Fibroblast of lung (primary cell): ENCODE measurements at regions not wholly inside any gene's neighbourhood (a gene's known extent, or its start where the extent isn't known, plus 50 kb on each side); places are given as distances from the start of the nearest gene placed in this dataset.

ENCODE experiments used
- DNase-seq, 2 donors: peaks; one replicate each; pipeline versions ENCODE4 v3.0.0 to v3.0.0-alpha.2; 2010; ENCODE audit warnings: low read depth in 2 of 2
- H2AFZ ChIP-seq: 2 replicates; pipeline ENCODE4 v1.5.1; 2012; ENCODE audit warnings: low read length, control low read depth, inconsistent platforms
- H3K27ac ChIP-seq: 2 replicates; pipeline ENCODE4 v1.5.1; 2011; ENCODE audit warnings: low read length, control low read depth; ENCODE audit not compliant: insufficient read depth
- H3K27me3 ChIP-seq: 2 replicates; pipeline ENCODE4 v1.5.1; 2011; ENCODE audit warnings: mild to moderate bottlenecking, low read length; ENCODE audit not compliant: control insufficient read depth, insufficient read depth
- H3K36me3 ChIP-seq: 2 replicates; pipeline ENCODE4 v1.5.1; 2011; ENCODE audit warnings: low read length; ENCODE audit not compliant: control insufficient read depth, insufficient read depth
- H3K4me1 ChIP-seq: 2 replicates; pipeline ENCODE4 v1.5.1; 2011; ENCODE audit warnings: low read length; ENCODE audit not compliant: control insufficient read depth, insufficient read depth; ENCODE audit errors: extremely low read depth
- H3K4me2 ChIP-seq: 2 replicates; pipeline ENCODE4 v1.5.1; 2011; ENCODE audit warnings: low read length, control low read depth; ENCODE audit not compliant: insufficient read depth; ENCODE audit errors: extremely low read depth
- H3K4me3 ChIP-seq, 4 experiments: fragments of 200-600 bp in 1 of 4; sonication (generic) in 1 of 4; replicated peaks in 1 of 4; 2 replicates each; pipeline ENCODE4 v1.5.1; 2011 to 2016; ENCODE audit warnings: low read length in 4 of 4, low read depth in 3 of 4, mild to moderate bottlenecking in 3 of 4, control low read depth in 2 of 4, inconsistent platforms in 1 of 4, mixed read lengths in 1 of 4; ENCODE audit not compliant: insufficient read depth in 1 of 4; ENCODE audit errors: control extremely low read depth in 1 of 4
- H3K79me2 ChIP-seq: 2 replicates; pipeline ENCODE4 v1.5.1; 2012; ENCODE audit warnings: mild to moderate bottlenecking, low read length, inconsistent platforms; ENCODE audit not compliant: control insufficient read depth, insufficient read depth
- H3K9ac ChIP-seq: 2 replicates; pipeline ENCODE4 v1.5.1; 2011; ENCODE audit warnings: mild to moderate bottlenecking, low read length, control low read depth; ENCODE audit not compliant: insufficient read depth
- H3K9me3 ChIP-seq: 2 replicates; pipeline ENCODE4 v1.5.1; 2012; ENCODE audit warnings: low read depth, low read length; ENCODE audit not compliant: control insufficient read depth, insufficient read depth
- H4K20me1 ChIP-seq: 2 replicates; pipeline ENCODE4 v1.5.1; 2011; ENCODE audit warnings: low read length; ENCODE audit not compliant: control insufficient read depth, insufficient read depth; ENCODE audit errors: extremely low read depth
- EZH2 ChIP-seq: IDR thresholded peaks from 2 replicates; pipeline ENCODE4 v1.5.1; 2012; ENCODE audit warnings: low read length, control low read depth, mild to moderate bottlenecking; ENCODE audit errors: missing control alignments
- TF ChIP-seq, protein P1 (sequence below), 2 donors: IDR thresholded peaks in 1 of 2; conservative IDR thresholded peaks in 1 of 2; 1 replicate in 1 of 2; 2 replicates in 1 of 2; pipeline ENCODE4 v1.5.1; 2011 to 2012; ENCODE audit warnings: low read length in 2 of 2, control low read depth in 1 of 2, inconsistent platforms in 1 of 2, low read depth in 1 of 2, mild to moderate bottlenecking in 1 of 2

DNA sequence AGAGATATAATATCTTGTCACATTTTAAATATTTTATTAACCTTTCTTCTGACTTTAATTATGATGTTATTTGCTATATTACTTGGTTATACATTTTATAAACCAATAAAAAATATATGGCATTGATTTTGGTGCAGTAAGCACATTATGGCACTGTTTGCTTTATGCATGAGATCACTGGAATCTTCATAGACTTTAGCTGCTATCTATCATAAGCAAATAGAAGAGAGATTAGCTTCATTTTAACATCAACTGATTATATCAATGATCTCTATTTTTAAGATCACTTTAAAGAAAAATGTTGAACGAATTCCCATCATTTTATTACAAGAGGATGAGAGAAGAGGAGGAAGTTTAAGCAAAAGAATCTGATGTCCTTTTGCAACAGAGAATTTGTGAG lies 58.6 kb upstream of the CDK1 start:
- Histone ChIP-seq H2AFZ (no peak overlapping the region), H3K4me2 (no peak overlapping the region)
- no peak for TF ChIP-seq EZH2
- TF ChIP-seq, protein P1, sequence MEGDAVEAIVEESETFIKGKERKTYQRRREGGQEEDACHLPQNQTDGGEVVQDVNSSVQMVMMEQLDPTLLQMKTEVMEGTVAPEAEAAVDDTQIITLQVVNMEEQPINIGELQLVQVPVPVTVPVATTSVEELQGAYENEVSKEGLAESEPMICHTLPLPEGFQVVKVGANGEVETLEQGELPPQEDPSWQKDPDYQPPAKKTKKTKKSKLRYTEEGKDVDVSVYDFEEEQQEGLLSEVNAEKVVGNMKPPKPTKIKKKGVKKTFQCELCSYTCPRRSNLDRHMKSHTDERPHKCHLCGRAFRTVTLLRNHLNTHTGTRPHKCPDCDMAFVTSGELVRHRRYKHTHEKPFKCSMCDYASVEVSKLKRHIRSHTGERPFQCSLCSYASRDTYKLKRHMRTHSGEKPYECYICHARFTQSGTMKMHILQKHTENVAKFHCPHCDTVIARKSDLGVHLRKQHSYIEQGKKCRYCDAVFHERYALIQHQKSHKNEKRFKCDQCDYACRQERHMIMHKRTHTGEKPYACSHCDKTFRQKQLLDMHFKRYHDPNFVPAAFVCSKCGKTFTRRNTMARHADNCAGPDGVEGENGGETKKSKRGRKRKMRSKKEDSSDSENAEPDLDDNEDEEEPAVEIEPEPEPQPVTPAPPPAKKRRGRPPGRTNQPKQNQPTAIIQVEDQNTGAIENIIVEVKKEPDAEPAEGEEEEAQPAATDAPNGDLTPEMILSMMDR (conservative IDR thresholded peaks at IDR 0.05 in 1 of 2, IDR thresholded peaks at IDR 0.05 in 1 of 2; ENCODE audit: low read depth in 1 of 2, low read length in 2 of 2): no peak

GRCh38 chr10:60718886-60719285 lies 59.4 kb upstream of the CDK1 start:
- Histone ChIP-seq H3K36me3 (no peaks in the 10 kb centered on the region), H4K20me1 (no peaks in the 10 kb centered on the region), H3K79me2 (no peaks in the 10 kb centered on the region), H3K27ac (no peak overlapping the region), H3K27me3 (no peaks in the 10 kb centered on the region), H3K4me1 (no peaks in the 10 kb centered on the region), H3K9me3 (no peaks in the 10 kb centered on the region), H2AFZ (no peak overlapping the region), H3K4me2 (no peak overlapping the region), H3K4me3 (no peak overlapping the region), H3K9ac (no peak overlapping the region)
- TF ChIP-seq, protein P1 (conservative IDR thresholded peaks at IDR 0.05 in 1 of 2, IDR thresholded peaks at IDR 0.05 in 1 of 2; ENCODE audit: low read depth in 1 of 2, low read length in 2 of 2): no peak
- TF ChIP-seq EZH2: no peak
- DNase-seq: peak; percentile 49 to 53

More for the DNA sequence above, 58.6 kb upstream of the CDK1 start:
- no peak overlapping the region for H3K9ac ChIP-seq
- H3K4me3 ChIP-seq: no peak overlapping the region
- no peaks in the 10 kb centered on the region for H3K9me3 ChIP-seq
- H4K20me1 ChIP-seq: no peaks in the 10 kb centered on the region
- no peaks in the 10 kb centered on the region for H3K79me2 ChIP-seq
- no peak for DNase-seq
- no peaks in the 10 kb centered on the region for H3K27me3 ChIP-seq
- H3K4me1 ChIP-seq: no peaks in the 10 kb centered on the region
- no peak overlapping the region for H3K27ac ChIP-seq
- H3K36me3 ChIP-seq: no peaks in the 10 kb centered on the region

DNA sequence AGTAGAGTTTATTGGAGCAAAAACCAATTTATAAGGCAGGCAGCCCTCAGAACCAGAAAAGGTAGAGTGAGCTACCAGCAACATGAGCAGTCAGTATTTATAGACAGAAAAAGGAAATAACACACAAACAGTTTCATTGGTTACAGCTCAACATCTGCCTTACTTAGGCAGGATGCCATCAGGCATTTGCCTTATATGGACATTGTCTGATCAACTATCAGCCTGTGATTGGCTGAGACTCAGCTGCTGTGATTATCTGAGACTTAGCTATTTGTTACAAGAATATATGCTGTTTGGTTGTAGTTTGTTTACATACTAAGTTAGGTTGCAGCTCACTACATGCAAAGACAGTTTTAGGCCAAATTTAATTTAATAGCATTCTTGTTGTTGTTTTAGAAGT lies 60.4 kb upstream of the CDK1 start:
- Histone ChIP-seq H3K4me1 (no peaks in the 10 kb centered on the region), H2AFZ (no peak overlapping the region), H3K27me3 (no peaks in the 10 kb centered on the region), H3K4me2 (no peak overlapping the region), H3K9me3 (no peaks in the 10 kb centered on the region), H3K27ac (no peak overlapping the region), H3K4me3 (no peak overlapping the region), H3K79me2 (no peaks in the 10 kb centered on the region), H4K20me1 (no peaks in the 10 kb centered on the region), H3K36me3 (no peaks in the 10 kb centered on the region), H3K9ac (no peak overlapping the region)
- no peak for TF ChIP-seq EZH2
- peak in 1 of 2 donors; percentile 9 for DNase-seq
